Adrenal gland (tissue), 5 donors: ENCODE measurements at regions not wholly inside any gene's neighbourhood (a gene's known extent, or its start where the extent isn't known, plus 50 kb on each side); places are given as distances from the start of the nearest gene placed in this dataset.

Experiments used
- CTCF ChIP-seq, 6 experiments: fragments of 450-650 bp in 4 of 6; fragments of 200-600 bp in 2 of 6; sonication (generic) in 1 of 6; IDR thresholded peaks; 1 replicate in 5 of 6; 2 replicates in 1 of 6; pipeline versions ENCODE4 v1.5.1 to v1.8.0; 2016 to 2021; ENCODE audit warnings: antibody characterized with exemption in 6 of 6, mild to moderate bottlenecking in 2 of 6, moderate library complexity in 1 of 6
- POLR2A ChIP-seq, 2 donors: fragments of 450-650 bp; IDR thresholded peaks; one replicate each; pipeline ENCODE4 v1.6.1; 2017; ENCODE audit warnings: antibody characterized with exemption in 2 of 2, mild to moderate bottlenecking in 2 of 2, moderate library complexity in 1 of 2
- donor health status: DM: no; HTN: no; CAD: no.

DNA sequence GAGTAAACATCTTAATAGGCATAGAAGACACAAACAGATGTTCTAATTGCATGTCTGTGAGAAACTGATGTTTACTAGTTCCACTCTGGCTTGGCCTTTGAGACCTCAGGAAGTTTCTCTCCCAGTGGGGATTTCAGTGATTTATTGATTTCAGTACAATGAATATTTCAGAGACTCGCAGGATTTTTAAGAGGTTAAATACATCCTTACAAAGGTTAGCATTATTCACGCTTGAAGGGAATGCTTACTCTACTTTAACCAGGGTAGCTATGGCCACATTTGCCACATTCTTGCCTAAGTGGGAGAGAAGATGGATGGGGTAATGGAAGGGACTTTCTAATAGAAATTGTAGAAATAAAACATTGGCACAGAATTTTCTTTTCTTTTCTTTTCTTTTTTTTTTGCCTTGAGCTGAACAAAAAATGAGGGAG lies 480.1 kb downstream of the SPRY1 start:
- TF ChIP-seq CTCF (IDR thresholded peaks at IDR 0.05) (no peak), POLR2A (IDR thresholded peaks at IDR 0.05) (no peak)
